NAMALWA (cell line): ENCODE measurements at regions not wholly inside any gene's neighbourhood (a gene's known extent, or its start where the extent isn't known, plus 50 kb on each side); places are given as distances from the start of the nearest gene placed in this dataset.

Source experiments
- DNase-seq: peaks from one replicate; pipeline ENCODE4 v3.0.0-alpha.2; 2015; ENCODE audit warnings: low spot score

- no peak for DNase-seq
These were observed 206.4 kb downstream of the ENGASE start for GRCh38 chr17:79280866-79281572.

DNA sequence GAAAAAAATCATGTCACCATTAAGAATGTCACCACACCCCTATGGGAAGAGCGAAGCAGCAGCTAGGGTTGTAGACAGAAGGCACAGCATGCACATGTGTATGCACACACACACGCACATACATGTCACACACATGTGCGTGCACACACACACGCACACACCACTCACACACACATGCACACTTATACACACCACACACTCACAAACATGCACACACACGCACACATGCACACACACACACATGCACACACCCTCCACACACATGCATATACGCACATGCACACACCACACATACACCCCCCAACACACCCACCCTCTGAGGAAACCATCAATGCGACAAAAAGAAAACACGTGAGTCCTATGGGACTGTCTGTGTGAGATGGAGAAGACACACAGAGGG lies 205.4 kb downstream of the ENGASE start:
- DNase-seq: no peak

DNA sequence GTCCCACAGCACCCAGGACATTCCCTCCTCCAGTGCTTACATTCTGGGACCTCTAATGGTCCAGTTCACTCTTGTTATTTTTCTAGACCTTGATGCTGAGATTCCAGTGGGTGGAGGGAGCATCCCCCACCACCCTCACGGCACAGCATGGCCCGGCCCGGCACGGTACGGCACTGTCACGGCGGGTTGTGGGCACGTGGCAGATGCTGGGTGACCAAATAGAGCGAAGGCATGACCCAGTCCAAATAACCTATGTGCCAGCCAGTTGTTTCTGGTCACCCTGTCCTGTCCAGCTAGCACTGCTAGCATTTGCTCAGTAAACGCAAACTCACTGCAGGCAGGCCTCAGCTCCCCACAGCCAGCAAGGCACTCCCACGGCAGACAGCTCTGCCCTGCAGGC lies 204.7 kb downstream of the ENGASE start:
- no peak for DNase-seq

- DNase-seq: no peak
These were observed 202.2 kb downstream of the ENGASE start for GRCh38 chr17:79276821-79277220.

GRCh38 chr17:79273660-79274059 lies 199.0 kb downstream of the ENGASE start:
- DNase-seq: no peak

GRCh38 chr17:79272666-79273219 lies 198.1 kb downstream of the ENGASE start:
- DNase-seq: peak; percentile 19

DNA sequence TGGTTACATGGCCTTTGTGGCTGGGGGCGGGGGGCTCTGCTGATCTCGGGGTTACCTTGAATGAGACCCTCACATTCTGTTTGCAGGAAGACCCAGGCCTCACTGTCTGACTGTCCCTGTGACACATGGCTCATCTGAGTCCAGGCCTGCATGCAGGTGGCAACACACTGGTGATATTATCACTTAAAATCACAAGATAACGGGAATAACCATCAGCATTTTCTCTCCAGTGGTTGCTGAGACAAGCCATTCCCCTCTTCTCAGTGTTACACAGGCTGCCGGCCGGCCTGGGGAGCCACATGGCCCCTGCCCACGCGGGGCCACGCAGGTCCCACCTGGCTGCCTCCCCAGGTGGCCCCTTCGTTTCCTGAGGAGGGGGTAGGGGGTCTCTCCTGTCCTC lies 197.6 kb downstream of the ENGASE start:
- DNase-seq: no peak

DNA sequence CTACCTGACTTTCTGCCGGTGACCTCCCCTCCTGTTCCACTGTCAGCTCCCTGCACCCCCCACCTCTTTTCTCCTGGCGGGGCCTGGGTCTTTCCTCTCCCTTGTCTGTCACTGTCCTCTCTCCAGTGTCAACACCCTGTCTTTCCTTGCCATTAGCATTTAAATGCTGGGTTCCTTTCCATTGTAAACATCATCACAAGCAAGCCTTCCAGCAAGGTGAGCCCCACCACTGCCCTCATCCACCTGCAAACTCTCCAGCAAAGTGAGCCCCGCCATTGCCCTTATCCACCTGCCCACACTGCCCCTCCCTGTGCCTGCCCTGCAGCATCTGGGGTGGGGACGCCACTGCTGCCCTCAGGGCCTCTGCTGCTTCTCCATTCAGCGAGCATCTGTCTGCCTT lies 195.0 kb downstream of the ENGASE start:
- no peak for DNase-seq

DNA sequence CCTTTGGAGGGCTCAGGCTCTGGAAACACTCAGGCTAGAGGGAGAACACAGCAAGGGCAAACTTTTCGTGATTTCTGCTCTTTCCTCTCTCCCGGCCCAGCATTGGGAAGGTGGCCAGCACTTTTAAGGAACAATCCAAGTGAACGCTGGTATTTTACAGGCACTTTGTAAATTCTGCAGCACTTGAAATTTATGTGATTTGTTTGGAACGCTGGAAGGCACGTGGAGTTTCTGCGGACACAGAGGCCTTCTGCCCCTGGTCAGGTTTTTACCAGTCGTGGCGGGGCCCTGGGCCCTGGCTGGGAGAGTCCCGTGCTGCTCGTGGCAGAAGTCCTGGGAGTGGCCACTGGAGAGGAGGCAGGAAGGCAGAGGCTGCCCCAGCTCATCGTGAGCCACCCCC lies 188.6 kb downstream of the ENGASE start:
- DNase-seq: no peak

DNA sequence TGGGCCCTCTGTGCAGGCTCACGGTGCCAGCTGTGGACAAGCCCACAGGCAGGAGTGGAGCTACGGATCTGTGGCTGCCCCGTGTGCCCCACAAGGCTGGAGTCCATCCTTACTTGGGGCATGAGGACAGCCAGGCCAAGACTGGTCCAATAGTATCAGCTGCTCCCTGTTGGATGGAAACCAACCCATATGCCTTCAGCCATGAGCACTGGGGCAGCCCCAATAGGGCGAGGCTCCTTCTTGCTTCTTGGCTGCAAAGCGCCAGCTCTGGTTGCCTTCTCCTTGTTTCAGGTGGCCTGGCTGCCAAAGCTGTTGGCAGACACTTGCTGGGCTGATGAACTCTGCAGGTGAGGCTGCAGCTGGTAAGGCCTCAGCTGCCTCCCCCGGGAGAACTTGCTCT lies 188.0 kb downstream of the ENGASE start:
- no peak for DNase-seq

DNA sequence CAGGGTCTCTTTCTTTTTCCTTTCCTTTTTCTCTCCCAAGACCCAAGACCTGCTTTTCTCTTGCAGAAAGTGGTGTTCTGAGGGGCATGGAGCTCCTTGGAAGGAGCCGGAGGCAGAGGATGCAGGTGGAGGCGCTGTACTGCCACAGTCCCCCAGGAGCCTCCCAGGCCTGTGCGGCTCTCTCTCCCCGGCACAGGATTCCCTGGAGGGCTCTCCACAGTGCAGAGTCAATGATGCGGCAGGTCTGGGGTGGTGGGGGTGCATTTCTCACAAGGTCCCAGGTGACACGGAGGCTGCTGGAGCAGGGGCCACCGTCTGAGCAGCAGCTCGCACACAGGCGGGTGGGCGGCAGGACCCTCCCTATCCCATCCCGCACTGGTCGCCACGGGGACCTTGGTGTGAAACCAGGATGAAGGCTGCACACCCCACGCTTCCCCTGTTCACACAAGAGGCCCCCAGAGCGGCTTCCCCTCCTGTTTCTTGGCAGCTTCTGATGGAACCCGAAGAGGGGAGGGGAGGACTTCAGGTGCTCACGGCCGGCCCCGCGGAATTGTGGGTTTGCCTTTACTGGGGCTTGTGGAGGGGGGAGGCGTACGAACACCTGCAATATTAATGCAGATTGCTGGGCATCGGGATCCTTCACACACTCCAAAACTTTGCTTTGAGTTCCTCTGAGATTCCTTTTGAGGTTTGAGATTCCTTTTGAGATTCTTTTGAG lies 186.9 kb downstream of the ENGASE start:
- DNase-seq: no peak

DNA sequence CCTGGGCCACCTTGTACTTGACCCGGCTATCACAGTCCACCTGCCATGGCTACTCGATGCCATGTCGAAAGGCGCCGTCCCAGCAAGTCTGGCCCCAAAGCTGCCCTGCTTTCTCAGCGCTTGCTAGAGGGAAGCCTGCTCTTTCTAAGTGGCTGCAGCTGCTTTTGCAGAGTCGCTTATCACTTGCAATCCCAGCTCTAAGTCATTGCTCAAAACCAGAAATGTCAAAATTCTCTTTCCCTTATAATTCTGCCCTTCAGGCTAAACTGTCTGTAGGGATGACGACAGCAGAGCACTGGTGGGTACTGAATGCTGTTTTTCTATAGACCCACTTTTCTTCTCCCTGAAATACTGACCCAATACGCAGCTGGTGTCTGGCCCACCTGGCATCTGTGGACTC lies 184.2 kb downstream of the ENGASE start:
- DNase-seq: no peak

DNA sequence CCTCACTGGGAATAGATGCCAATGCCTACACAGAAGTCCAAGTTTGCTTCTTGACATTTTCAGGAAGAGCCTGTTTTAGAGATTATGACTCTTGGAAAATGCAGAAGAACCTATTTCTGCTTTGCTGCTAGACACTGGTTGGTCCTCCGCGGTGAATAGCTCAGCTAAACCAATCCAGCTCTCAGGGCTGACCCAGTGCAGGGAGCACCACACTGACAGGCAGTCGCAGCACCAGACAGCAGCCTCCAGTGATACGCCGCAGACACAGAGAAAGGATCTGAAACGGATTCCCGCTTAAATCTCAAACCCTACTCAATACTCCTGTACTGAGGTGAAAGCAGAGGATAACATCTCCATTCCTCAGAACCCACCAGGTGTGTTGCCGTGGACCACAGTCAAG lies 183.4 kb downstream of the ENGASE start:
- no peak for DNase-seq

DNA sequence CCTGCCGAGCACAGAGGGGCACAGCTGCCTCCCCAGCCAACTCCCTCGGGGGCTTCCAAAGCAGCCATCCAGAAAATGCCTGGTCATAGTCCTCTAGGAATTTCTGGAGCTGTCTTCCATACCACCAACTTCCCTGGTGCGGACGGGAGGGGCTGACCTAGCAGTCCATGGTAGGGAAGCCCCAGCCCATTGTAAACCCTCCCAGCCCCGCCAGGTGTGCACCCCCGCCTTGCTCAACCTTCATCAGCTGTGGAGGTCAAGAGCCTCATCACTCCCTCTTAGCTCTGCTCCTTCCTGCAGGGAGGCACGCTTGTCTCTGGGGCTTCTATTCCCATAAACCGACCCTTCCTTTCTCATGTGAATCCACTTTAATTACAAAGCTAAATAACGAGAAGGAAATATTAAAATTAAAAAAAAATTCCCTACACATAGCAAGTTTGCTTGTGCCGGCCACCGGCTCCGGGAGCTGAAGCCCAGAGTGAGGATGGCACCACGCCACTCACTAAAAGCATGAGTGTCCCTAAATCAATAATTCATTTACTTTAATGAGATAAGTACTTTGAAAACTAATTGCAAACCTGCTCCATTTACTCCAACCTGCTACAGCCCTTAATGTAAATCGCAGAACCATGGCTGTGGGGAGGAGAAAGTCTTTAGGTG lies 181.4 kb downstream of the ENGASE start:
- no peak for DNase-seq

GRCh38 chr17:79255456-79255855 lies 180.8 kb downstream of the ENGASE start:
- no peak for DNase-seq

- no peak for DNase-seq
These were observed 180.4 kb downstream of the ENGASE start for GRCh38 chr17:79255046-79255445.

- DNase-seq: no peak
These were observed 178.3 kb downstream of the ENGASE start for GRCh38 chr17:79252886-79253285.

- no peak for DNase-seq
These were observed 177.2 kb downstream of the ENGASE start for GRCh38 chr17:79251824-79252223.

GRCh38 chr17:79249929-79250521 lies 175.4 kb downstream of the ENGASE start:
- DNase-seq: no peak

GRCh38 chr17:79248843-79249493 lies 174.3 kb downstream of the ENGASE start:
- no peak for DNase-seq

DNA sequence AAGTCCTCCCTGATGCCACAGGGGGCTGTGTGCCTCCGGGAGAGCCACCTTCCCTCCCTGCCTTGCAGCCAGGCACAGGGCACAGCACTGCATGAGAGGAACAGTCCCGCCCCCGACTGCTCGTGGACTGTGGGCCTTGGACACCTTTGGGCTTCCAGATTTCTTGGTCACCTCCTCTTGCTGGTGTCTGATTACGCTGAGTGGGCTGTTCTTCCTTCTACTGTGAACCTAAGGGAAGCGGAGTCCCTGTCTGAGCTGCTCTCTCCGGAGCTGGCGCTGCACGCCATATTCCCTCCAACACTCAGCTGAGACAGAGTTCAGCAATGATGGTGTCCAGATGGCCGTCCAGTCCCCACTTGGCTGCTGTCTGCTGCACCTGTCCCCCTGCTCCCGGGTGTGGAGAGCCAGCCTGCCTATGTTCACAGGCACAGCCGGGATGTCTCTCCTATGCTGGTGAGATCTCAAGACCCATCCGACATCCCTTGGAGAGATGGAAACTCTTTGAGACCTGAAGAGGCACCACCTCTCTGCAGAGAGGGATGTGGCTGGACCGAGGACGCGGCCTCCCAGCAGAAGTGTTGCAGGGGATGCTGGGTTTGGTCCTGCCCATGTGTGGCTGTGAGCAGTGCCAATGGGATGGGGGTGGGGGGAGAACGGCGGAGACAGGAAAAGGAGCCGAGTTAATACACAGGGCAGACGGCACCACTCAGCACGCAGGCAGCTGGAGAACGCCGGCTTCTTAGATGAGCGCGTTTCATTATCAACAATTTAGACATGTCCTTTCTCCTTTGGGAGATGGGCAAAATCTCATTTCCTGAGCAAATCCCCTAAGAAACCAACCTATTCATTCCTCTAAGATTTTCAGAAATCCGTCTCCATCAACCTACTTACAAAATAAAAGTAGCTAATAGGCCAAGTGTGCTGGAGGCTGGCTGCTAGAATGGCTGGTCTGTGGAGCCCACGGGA lies 171.9 kb downstream of the ENGASE start:
- DNase-seq: no peak
